Panc1 (cell line): ENCODE measurements at regions not wholly inside any gene's neighbourhood (a gene's known extent, or its start where the extent isn't known, plus 50 kb on each side); places are given as distances from the start of the nearest gene placed in this dataset.
"Not testable (repeated sequence)": the region's sequence is repeated elsewhere in the genome, so short reads cannot be mapped to it uniquely, and the experiment has no call there.

ENCODE experiments used
- CTCF ChIP-seq: fragments of 450-650 bp; IDR thresholded peaks from 2 replicates; pipeline ENCODE4 v1.5.1; 2017; ENCODE audit warnings: mild to moderate bottlenecking
- POLR2AphosphoS5 ChIP-seq: IDR thresholded peaks from 2 replicates; pipeline ENCODE4 v1.6.1; 2012; ENCODE audit warnings: mild to moderate bottlenecking, low read depth, low read length, moderate library complexity

- TF ChIP-seq CTCF, POLR2AphosphoS5: not testable (repeated sequence)
Measured at GRCh38 chr16:88168557-88168949, 214.2 kb upstream of the ZNF469 start.
